ENCODE measurements at regions not wholly inside any gene's neighbourhood (a gene's known extent, or its start where the extent isn't known, plus 50 kb on each side); places are given as distances from the start of the nearest gene placed in this dataset.

GRCh38 chr10:57884965-57885617 is 382.6 kb downstream of the IPMK start:
- Histone ChIP-seq H3K4me3 (ENCODE audit: low read depth, low read length, poor library complexity, severe bottlenecking) (no peak overlapping the region), H3K9me2 (ENCODE audit: insufficient read depth, low read length) (no peaks in the 10 kb centered on the region), H3K36me3 (ENCODE audit: insufficient read depth, low read length) (no peaks in the 10 kb centered on the region), H4K20me1 (ENCODE audit: insufficient read depth, low read length) (no peaks in the 10 kb centered on the region), H3K27ac (ENCODE audit: low read depth, low read length, poor library complexity, severe bottlenecking) (no peak overlapping the region), H3K4me1 (ENCODE audit: insufficient read depth, low read length, poor library complexity, severe bottlenecking) (no peaks in the 10 kb centered on the region), H3K9me3 (ENCODE audit: low read length) (no peaks in the 10 kb centered on the region), H2AFZ (ENCODE audit: low read length) (no peak overlapping the region), H3K4me2 (ENCODE audit: low read length) (no peak overlapping the region), H3K79me2 (ENCODE audit: insufficient read depth, low read depth, low read length) (no peaks in the 10 kb centered on the region)
- ChIA-PET POLR2A (interaction anchor here (0.8 kb wide), 1 partner anchor 10 kb away, joined by 3 read pairs; no protein-coding TSS in a partner anchor), CTCF (ENCODE audit: unreplicated experiment) (no interaction called here)
- TF ChIP-seq CTCF (conservative IDR thresholded peaks at IDR 0.05; ENCODE audit: low read length), result no peak
- no peak for TF ChIP-seq EZH2phosphoT487 (IDR thresholded peaks at IDR 0.05; ENCODE audit: borderline replicate concordance, low read depth, low read length)
- no peak for DNase-seq (ENCODE audit: low spot score)
- no TSS peak for BruUV-seq (replicated peaks)
- intact Hi-C loops (cut with micrococcal nuclease; ENCODE audit: unreplicated experiment), result no loop called here

- intact Hi-C loops (cut with micrococcal nuclease; ENCODE audit: unreplicated experiment), result no loop called here
- no peak for DNase-seq (ENCODE audit: low spot score)
- no peaks in the 10 kb centered on the region for H3K9me3 ChIP-seq (ENCODE audit: low read length)
- H3K9me2 ChIP-seq (ENCODE audit: insufficient read depth, low read length), result no peaks in the 10 kb centered on the region
- no TSS peak for BruUV-seq (replicated peaks)
- TF ChIP-seq EZH2phosphoT487 (IDR thresholded peaks at IDR 0.05; ENCODE audit: borderline replicate concordance, low read depth, low read length), result no peak
- ChIA-PET CTCF (ENCODE audit: unreplicated experiment) (no interaction called here), POLR2A (interaction anchor here (0.7 to 0.8 kb wide), 2 partner anchors 9 to 699 kb away, joined by 3 read pairs; no protein-coding TSS in a partner anchor)
- H4K20me1 ChIP-seq (ENCODE audit: insufficient read depth, low read length), result no peaks in the 10 kb centered on the region
- H3K4me2 ChIP-seq (ENCODE audit: low read length), result no peak overlapping the region
- no peak overlapping the region for H3K27ac ChIP-seq (ENCODE audit: low read depth, low read length, poor library complexity, severe bottlenecking)
- no peaks in the 10 kb centered on the region for H3K79me2 ChIP-seq (ENCODE audit: insufficient read depth, low read depth, low read length)
- no peak overlapping the region for H2AFZ ChIP-seq (ENCODE audit: low read length)
- H3K36me3 ChIP-seq (ENCODE audit: insufficient read depth, low read length), result no peaks in the 10 kb centered on the region
- no peak overlapping the region for H3K4me3 ChIP-seq (ENCODE audit: low read depth, low read length, poor library complexity, severe bottlenecking)
- no peaks in the 10 kb centered on the region for H3K4me1 ChIP-seq (ENCODE audit: insufficient read depth, low read length, poor library complexity, severe bottlenecking)
Measured at GRCh38 chr10:57884407-57884806, 383.3 kb downstream of the IPMK start.

GRCh38 chr10:57880446-57881227 is 387.1 kb downstream of the IPMK start:
- H4K20me1 ChIP-seq (ENCODE audit: insufficient read depth, low read length), result no peaks in the 10 kb centered on the region
- POLR2A ChIA-PET, result interaction anchor here (0.6 to 0.9 kb wide), 2 partner anchors 23 to 419 kb away, joined by 3 to 5 read pairs; no protein-coding TSS in a partner anchor
- intact Hi-C loops (cut with micrococcal nuclease; ENCODE audit: unreplicated experiment), result no loop called here
- H3K79me2 ChIP-seq (ENCODE audit: insufficient read depth, low read depth, low read length), result no peaks in the 10 kb centered on the region
- no peaks in the 10 kb centered on the region for H3K9me2 ChIP-seq (ENCODE audit: insufficient read depth, low read length)
- no peak overlapping the region for H3K4me2 ChIP-seq (ENCODE audit: low read length)
- H3K4me3 ChIP-seq (ENCODE audit: low read depth, low read length, poor library complexity, severe bottlenecking), result no peak overlapping the region
- CTCF ChIA-PET (ENCODE audit: unreplicated experiment), result no interaction called here
- no peak overlapping the region for H2AFZ ChIP-seq (ENCODE audit: low read length)
- no peaks in the 10 kb centered on the region for H3K9me3 ChIP-seq (ENCODE audit: low read length)
- no peak overlapping the region for H3K27ac ChIP-seq (ENCODE audit: low read depth, low read length, poor library complexity, severe bottlenecking)
- no peaks in the 10 kb centered on the region for H3K36me3 ChIP-seq (ENCODE audit: insufficient read depth, low read length)
- BruUV-seq (replicated peaks), result no TSS peak
- no peaks in the 10 kb centered on the region for H3K4me1 ChIP-seq (ENCODE audit: insufficient read depth, low read length, poor library complexity, severe bottlenecking)
- no peak for TF ChIP-seq CTCF (conservative IDR thresholded peaks at IDR 0.05; ENCODE audit: low read length)
- no peak for TF ChIP-seq EZH2phosphoT487 (IDR thresholded peaks at IDR 0.05; ENCODE audit: borderline replicate concordance, low read depth, low read length)
- DNase-seq (ENCODE audit: low spot score), result no peak
